GM06990 (cell line): ENCODE measurements at regions not wholly inside any gene's neighbourhood (a gene's known extent, or its start where the extent isn't known, plus 50 kb on each side); places are given as distances from the start of the nearest gene placed in this dataset.

Source experiments
- DNase-seq: peaks from one replicate; pipeline ENCODE4 v3.0.0-alpha.2; 2011; ENCODE audit not compliant: insufficient read length; ENCODE audit errors: extremely low read depth
- H3K27me3 ChIP-seq: replicated peaks from 2 replicates; pipeline ENCODE4 v1.6.0; 2011; ENCODE audit warnings: low read length; ENCODE audit not compliant: control insufficient read depth, insufficient read depth
- H3K36me3 ChIP-seq: 2 replicates; pipeline ENCODE4 v1.5.1; 2011; ENCODE audit warnings: low read length; ENCODE audit not compliant: control insufficient read depth, insufficient read depth
- H3K4me3 ChIP-seq: replicated peaks from 2 replicates; pipeline ENCODE4 v1.5.1; 2011; ENCODE audit warnings: low read depth, mild to moderate bottlenecking, control low read depth, low read length
- TF ChIP-seq, protein P1 (sequence below): IDR thresholded peaks from 2 replicates; pipeline ENCODE4 v1.5.1; 2011; ENCODE audit warnings: low read length, control low read depth, mild to moderate bottlenecking, inconsistent platforms; ENCODE audit not compliant: insufficient read depth, poor library complexity, severe bottlenecking

DNA sequence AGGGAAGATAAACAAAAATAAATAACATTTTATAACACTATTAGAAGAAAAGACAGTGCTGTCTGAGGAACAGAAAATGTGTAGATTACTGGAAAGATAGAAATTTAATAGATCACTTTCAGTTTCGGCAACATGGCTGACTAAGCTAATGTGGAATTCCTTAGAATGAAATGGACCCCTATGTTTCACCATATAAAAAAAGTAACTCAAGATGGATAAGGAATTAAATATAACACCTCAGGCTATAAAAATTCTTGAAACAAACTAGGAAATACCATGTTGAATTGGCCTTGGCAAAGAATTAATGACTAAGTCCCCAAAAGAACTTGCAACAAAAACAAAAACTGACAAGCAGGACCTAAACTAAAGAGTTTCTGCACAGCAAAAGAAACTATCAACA lies 558.3 kb downstream of the CHSY3 start:
- TF ChIP-seq, protein P1, sequence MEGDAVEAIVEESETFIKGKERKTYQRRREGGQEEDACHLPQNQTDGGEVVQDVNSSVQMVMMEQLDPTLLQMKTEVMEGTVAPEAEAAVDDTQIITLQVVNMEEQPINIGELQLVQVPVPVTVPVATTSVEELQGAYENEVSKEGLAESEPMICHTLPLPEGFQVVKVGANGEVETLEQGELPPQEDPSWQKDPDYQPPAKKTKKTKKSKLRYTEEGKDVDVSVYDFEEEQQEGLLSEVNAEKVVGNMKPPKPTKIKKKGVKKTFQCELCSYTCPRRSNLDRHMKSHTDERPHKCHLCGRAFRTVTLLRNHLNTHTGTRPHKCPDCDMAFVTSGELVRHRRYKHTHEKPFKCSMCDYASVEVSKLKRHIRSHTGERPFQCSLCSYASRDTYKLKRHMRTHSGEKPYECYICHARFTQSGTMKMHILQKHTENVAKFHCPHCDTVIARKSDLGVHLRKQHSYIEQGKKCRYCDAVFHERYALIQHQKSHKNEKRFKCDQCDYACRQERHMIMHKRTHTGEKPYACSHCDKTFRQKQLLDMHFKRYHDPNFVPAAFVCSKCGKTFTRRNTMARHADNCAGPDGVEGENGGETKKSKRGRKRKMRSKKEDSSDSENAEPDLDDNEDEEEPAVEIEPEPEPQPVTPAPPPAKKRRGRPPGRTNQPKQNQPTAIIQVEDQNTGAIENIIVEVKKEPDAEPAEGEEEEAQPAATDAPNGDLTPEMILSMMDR = no peak
- H3K27me3 ChIP-seq = no peaks in the 10 kb centered on the region
- no peak overlapping the region for H3K4me3 ChIP-seq
- DNase-seq = no peak
- no peaks in the 10 kb centered on the region for H3K36me3 ChIP-seq

DNA sequence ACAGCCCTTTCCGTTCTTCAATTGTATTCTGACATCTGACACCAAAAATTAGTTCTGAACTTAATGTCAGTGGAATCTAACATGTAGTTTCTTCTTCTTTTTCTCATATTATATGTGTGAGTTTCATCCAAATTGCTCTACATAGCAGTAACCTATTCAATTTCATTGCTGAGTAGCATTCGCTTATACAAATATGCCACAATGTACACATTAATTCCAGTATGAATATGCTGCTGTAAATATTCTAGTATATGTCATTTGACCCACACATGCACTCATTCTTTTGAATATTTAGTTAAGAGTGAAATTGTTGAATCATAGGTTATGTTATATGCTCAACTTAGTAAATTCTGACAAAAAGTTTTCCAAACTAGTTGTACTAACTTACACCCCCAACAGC lies 550.9 kb downstream of the CHSY3 start:
- H3K27me3 ChIP-seq = no peaks in the 10 kb centered on the region
- TF ChIP-seq, protein P1 = no peak
- DNase-seq = no peak

DNA sequence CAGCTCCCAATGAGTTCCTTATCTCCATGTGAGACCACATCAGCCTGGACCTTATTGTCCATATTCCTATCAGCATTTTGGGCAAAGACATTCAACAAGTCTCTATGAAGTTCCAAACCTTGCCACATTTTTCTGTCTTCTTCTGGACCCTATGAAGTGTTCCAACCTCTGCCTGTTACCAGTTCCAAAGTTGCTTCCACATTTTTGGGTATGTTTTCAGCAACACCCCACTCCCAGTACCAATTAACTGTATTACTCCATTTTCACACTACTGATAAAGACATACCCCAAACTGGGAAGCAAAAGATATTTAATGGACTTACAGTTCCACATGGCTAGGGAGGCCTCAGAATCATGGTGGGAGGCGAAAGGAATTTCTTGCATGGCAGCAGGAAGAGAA lies 548.5 kb downstream of the CHSY3 start:
- H3K4me3 ChIP-seq = no peak overlapping the region
- no peaks in the 10 kb centered on the region for H3K27me3 ChIP-seq
- H3K36me3 ChIP-seq = no peaks in the 10 kb centered on the region
- DNase-seq = no peak
- TF ChIP-seq, protein P1 = no peak

More for the DNA sequence above, 550.9 kb downstream of the CHSY3 start:
- no peak overlapping the region for H3K4me3 ChIP-seq
- H3K36me3 ChIP-seq = no peaks in the 10 kb centered on the region

DNA sequence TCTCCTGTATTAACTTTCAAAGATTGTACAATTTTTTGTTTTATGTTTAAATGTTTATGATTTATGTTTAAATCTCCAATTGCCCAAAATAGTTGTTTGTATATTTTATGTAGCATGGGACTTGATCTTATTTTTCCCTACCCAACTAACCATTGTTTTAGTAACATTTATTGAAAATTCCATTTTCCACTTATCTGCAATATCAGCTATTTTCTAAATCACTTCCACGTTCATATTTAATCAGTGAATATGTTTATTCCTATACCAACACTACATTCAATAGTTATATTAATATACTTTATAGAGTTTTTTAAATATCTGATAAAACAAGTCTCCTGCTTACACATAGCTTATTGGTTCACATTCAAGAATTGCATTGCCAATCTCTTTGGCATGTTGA lies 532.2 kb downstream of the CHSY3 start:
- no peaks in the 10 kb centered on the region for H3K27me3 ChIP-seq
- H3K36me3 ChIP-seq = no peaks in the 10 kb centered on the region
- DNase-seq = no peak
- no peak overlapping the region for H3K4me3 ChIP-seq
- TF ChIP-seq, protein P1 = no peak

DNA sequence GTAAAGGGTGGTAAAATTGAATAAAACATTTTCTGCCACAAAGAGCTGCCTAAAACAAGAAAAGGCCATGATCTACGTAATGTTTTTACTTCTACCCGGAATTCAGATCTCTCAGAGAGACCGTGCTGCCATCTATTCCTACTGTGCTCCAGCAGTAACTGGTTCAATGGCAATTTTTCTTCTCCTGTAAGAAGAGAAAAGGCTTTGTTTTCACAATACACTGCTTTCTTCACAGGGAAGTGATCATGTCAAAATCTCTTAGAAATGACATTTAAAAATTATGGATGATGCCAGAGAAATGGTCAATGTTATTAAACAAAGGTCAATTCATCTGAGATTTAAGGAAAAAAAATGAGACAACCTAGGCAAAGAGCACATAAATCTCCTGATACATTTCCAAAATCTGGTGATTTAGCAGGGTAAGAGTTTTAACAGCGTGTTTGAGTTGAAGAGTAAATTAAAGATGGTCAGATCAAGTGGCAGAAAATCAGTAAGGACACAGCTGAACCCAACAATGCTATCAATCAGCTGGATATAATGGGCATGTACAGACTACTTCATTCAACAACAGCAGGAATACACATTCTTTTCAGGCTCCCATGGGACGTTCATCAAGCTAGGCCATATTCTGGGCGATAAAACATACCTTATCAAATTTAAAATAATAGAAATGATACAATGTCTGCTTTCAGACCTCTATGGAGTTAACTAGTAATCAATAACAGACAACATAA lies 523.1 kb downstream of the CHSY3 start:
- TF ChIP-seq, protein P1 = no peak
- DNase-seq = no peak
- no peaks in the 10 kb centered on the region for H3K27me3 ChIP-seq
- no peaks in the 10 kb centered on the region for H3K36me3 ChIP-seq
- no peak overlapping the region for H3K4me3 ChIP-seq

DNA sequence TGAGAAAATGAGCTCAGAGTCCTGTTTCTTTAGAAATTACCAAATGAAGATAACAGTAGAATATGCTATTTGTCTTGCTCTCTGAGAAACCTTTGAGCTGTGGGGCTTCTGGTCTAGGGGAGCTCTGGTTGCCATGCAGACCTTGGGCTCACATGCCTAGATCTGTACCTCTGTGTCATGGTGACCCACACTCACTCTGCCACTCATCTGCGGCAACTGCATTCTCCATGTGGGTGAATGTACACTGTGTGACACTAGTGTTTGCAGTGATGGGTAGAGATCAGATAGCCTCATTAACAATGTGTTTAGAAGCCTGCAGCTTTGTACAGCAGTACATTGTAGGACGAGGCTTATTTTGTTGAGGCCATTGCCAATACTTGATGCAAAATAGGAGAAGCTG lies 521.2 kb downstream of the CHSY3 start:
- DNase-seq = no peak
- Histone ChIP-seq H3K4me3 (no peak overlapping the region), H3K36me3 (no peaks in the 10 kb centered on the region), H3K27me3 (no peaks in the 10 kb centered on the region)
- TF ChIP-seq, protein P1 = no peak
